ENCODE measurements at regions not wholly inside any gene's neighbourhood (a gene's known extent, or its start where the extent isn't known, plus 50 kb on each side); places are given as distances from the start of the nearest gene placed in this dataset.

GRCh38 chr2:15796167-15796942 lies 144.0 kb upstream of the MYCN start:
- no peak for TF ChIP-seq CTCF (IDR thresholded peaks at IDR 0.05 in 8 of 11, conservative IDR thresholded peaks at IDR 0.05 in 3 of 11)
- TF ChIP-seq POLR2AphosphoS5 (IDR thresholded peaks at IDR 0.05), result no peak
- TF ChIP-seq POLR2A (IDR thresholded peaks at IDR 0.05), result no peak

Measured in spleen (tissue), 7 donors.